Thyroid gland (tissue), 4 donors: ENCODE measurements at regions not wholly inside any gene's neighbourhood (a gene's known extent, or its start where the extent isn't known, plus 50 kb on each side); places are given as distances from the start of the nearest gene placed in this dataset.

Experiments used
- CTCF ChIP-seq, 6 experiments: fragments of 200-600 bp in 3 of 6; fragments of 450-650 bp in 3 of 6; sonication (generic) in 3 of 6; IDR thresholded peaks; one replicate each; pipeline ENCODE4 v1.5.1; 2016 to 2019; ENCODE audit warnings: antibody characterized with exemption in 6 of 6, mild to moderate bottlenecking in 2 of 6, inconsistent platforms in 1 of 6, moderate library complexity in 1 of 6
- POLR2A ChIP-seq, 2 donors: fragments of 450-650 bp; IDR thresholded peaks; one replicate each; pipeline ENCODE4 v1.6.1; 2017; ENCODE audit warnings: antibody characterized with exemption in 2 of 2, mild to moderate bottlenecking in 2 of 2, moderate library complexity in 1 of 2

- TF ChIP-seq CTCF (IDR thresholded peaks at IDR 0.05) (peak in 4 of 6 experiments; percentile 16 to 33 (median 24)), POLR2A (IDR thresholded peaks at IDR 0.05) (no peak)
Observed at GRCh38 chr9:89234205-89235067, 55.8 kb upstream of the SHC3 start.
